ENCODE measurements at regions not wholly inside any gene's neighbourhood (a gene's known extent, or its start where the extent isn't known, plus 50 kb on each side); places are given as distances from the start of the nearest gene placed in this dataset.

- TF ChIP-seq, protein P1, sequence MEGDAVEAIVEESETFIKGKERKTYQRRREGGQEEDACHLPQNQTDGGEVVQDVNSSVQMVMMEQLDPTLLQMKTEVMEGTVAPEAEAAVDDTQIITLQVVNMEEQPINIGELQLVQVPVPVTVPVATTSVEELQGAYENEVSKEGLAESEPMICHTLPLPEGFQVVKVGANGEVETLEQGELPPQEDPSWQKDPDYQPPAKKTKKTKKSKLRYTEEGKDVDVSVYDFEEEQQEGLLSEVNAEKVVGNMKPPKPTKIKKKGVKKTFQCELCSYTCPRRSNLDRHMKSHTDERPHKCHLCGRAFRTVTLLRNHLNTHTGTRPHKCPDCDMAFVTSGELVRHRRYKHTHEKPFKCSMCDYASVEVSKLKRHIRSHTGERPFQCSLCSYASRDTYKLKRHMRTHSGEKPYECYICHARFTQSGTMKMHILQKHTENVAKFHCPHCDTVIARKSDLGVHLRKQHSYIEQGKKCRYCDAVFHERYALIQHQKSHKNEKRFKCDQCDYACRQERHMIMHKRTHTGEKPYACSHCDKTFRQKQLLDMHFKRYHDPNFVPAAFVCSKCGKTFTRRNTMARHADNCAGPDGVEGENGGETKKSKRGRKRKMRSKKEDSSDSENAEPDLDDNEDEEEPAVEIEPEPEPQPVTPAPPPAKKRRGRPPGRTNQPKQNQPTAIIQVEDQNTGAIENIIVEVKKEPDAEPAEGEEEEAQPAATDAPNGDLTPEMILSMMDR (IDR thresholded peaks at IDR 0.05; ENCODE audit: control extremely low read depth in 1 of 3, insufficient read depth in 1 of 3, low read depth in 1 of 3, low read length in 3 of 3), result no peak
- TF ChIP-seq SUZ12 (IDR thresholded peaks at IDR 0.05; ENCODE audit: low read length), result no peak
Observed at GRCh38 chr1:23622284-23622683, 63.0 kb upstream of the ID3 start (continued).

All from H1 (cell line).